Gastroesophageal sphincter (tissue), 3 donors: ENCODE measurements at regions not wholly inside any gene's neighbourhood (a gene's known extent, or its start where the extent isn't known, plus 50 kb on each side); places are given as distances from the start of the nearest gene placed in this dataset.

ENCODE experiments used
- EP300 ChIP-seq: sonication (generic); formaldehyde crosslinking; IDR thresholded peaks from one replicate; pipeline ENCODE4 v1.6.1; 2017; ENCODE audit warnings: antibody characterized with exemption, mild to moderate bottlenecking
- TF ChIP-seq, protein P1 (sequence below), 4 experiments: fragments of 200-600 bp in 2 of 4; fragments of 450-650 bp in 2 of 4; sonication (generic) in 1 of 4; IDR thresholded peaks; one replicate each; pipeline ENCODE4 v1.5.1; 2017 to 2019; ENCODE audit warnings: antibody characterized with exemption in 4 of 4, mild to moderate bottlenecking in 2 of 4, moderate library complexity in 2 of 4

DNA sequence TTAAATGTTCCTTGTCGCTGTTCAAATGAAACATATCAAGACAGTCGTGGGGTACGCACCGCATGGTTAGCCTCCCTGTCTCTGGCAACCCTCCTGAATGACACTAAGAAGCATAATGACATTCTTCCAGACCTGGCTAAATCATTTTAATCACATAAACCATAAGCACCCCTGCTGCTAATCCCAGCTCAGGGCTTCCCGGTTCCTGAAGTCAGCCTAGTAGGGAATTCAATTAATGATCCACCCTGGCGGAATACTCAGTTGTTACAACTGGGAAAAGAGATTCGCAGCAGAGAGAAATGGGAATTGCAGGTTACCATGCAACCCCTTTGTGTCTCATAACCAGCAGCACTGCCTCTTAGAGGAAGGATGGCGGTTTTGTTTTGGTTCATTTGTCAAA lies 200.8 kb upstream of the AGAP1 start:
- TF ChIP-seq, protein P1, sequence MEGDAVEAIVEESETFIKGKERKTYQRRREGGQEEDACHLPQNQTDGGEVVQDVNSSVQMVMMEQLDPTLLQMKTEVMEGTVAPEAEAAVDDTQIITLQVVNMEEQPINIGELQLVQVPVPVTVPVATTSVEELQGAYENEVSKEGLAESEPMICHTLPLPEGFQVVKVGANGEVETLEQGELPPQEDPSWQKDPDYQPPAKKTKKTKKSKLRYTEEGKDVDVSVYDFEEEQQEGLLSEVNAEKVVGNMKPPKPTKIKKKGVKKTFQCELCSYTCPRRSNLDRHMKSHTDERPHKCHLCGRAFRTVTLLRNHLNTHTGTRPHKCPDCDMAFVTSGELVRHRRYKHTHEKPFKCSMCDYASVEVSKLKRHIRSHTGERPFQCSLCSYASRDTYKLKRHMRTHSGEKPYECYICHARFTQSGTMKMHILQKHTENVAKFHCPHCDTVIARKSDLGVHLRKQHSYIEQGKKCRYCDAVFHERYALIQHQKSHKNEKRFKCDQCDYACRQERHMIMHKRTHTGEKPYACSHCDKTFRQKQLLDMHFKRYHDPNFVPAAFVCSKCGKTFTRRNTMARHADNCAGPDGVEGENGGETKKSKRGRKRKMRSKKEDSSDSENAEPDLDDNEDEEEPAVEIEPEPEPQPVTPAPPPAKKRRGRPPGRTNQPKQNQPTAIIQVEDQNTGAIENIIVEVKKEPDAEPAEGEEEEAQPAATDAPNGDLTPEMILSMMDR (IDR thresholded peaks at IDR 0.05), result no peak
- no peak for TF ChIP-seq EP300
